ENCODE measurements at regions not wholly inside any gene's neighbourhood (a gene's known extent, or its start where the extent isn't known, plus 50 kb on each side); places are given as distances from the start of the nearest gene placed in this dataset.

DNA sequence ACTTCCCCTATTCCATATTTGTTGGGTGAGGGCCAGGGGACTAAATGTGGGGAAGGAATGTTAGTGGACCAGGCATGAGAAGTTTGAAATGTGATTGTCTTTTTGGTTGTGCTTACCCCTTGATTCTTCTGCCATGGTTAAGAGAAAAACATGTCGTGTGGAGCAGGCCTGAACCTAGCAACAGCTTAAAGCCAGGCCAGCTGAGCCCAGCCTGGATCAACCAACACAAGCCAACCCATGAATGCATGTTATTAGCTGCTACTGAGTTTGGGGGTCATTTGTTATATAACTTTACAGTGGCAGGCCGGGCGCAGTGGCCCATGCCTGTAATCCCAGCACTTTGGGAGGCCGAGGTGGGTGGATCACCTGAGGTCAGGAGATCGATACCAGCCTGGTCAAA is 52.4 kb upstream of the TRIO start:
- no peaks in the 10 kb centered on the region for H3K4me1 ChIP-seq (ENCODE audit: insufficient read depth, low read length, severe bottlenecking)
- 0 out of 2 replicates have a peak, but pooled peaks cover 3% of the 10 kb centered on the region for H3K27me3 ChIP-seq (ENCODE audit: insufficient read depth, low read length)
- no peaks in the 10 kb centered on the region for H3K36me3 ChIP-seq (ENCODE audit: insufficient read depth, low read length)
- H3F3A ChIP-seq (ENCODE audit: insufficient read depth, low read length), result no peaks in the 10 kb centered on the region
- no peaks in the 10 kb centered on the region for H3K9me2 ChIP-seq (ENCODE audit: low read depth, low read length)
- H3K9me3 ChIP-seq (ENCODE audit: low read length), result no peaks in the 10 kb centered on the region
- H4K20me1 ChIP-seq (ENCODE audit: insufficient read depth, low read length), result no peaks in the 10 kb centered on the region
- H3K4me2 ChIP-seq (ENCODE audit: low read length), result no peak overlapping the region
- no peak for TF ChIP-seq EZH2 (IDR thresholded peaks at IDR 0.05; ENCODE audit: borderline replicate concordance, low read length)
- TF ChIP-seq, protein P1, sequence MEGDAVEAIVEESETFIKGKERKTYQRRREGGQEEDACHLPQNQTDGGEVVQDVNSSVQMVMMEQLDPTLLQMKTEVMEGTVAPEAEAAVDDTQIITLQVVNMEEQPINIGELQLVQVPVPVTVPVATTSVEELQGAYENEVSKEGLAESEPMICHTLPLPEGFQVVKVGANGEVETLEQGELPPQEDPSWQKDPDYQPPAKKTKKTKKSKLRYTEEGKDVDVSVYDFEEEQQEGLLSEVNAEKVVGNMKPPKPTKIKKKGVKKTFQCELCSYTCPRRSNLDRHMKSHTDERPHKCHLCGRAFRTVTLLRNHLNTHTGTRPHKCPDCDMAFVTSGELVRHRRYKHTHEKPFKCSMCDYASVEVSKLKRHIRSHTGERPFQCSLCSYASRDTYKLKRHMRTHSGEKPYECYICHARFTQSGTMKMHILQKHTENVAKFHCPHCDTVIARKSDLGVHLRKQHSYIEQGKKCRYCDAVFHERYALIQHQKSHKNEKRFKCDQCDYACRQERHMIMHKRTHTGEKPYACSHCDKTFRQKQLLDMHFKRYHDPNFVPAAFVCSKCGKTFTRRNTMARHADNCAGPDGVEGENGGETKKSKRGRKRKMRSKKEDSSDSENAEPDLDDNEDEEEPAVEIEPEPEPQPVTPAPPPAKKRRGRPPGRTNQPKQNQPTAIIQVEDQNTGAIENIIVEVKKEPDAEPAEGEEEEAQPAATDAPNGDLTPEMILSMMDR (IDR thresholded peaks at IDR 0.05; ENCODE audit: low read length), result no peak
- no peak overlapping the region for H2AFZ ChIP-seq (ENCODE audit: low read length)
- no peaks in the 10 kb centered on the region for H3K79me2 ChIP-seq (ENCODE audit: insufficient read depth, low read length)
- H3K4me3 ChIP-seq (ENCODE audit: low read depth, low read length, poor library complexity, severe bottlenecking), result no peak overlapping the region
- no peak overlapping the region for H3K9ac ChIP-seq (ENCODE audit: low read length)
- no peak overlapping the region for H3K27ac ChIP-seq (ENCODE audit: low read depth, low read length, poor library complexity, severe bottlenecking)

DNA sequence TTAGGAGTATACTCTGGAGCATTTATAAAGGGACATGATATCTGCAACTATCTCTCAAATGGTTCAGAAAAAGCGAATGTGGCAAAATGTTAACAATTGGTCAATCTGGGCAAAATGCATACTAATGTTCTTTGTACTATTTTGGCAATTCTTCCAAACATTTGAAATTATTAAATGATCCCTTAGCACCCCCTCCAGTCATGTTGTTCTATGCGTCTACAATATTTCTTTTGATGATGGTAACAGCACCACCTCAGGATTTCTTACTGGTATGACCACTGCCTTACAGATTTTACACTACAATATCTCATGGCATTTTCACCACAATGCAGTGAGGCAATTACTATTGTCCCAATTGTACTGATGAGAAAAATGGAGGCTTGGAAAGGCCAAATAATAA is 52.9 kb upstream of the TRIO start:
- no peaks in the 10 kb centered on the region for H3K9me3 ChIP-seq (ENCODE audit: low read length)
- H3K27ac ChIP-seq (ENCODE audit: low read depth, low read length, poor library complexity, severe bottlenecking), result no peak overlapping the region
- H3K36me3 ChIP-seq (ENCODE audit: insufficient read depth, low read length), result no peaks in the 10 kb centered on the region
- no peak for TF ChIP-seq EZH2 (IDR thresholded peaks at IDR 0.05; ENCODE audit: borderline replicate concordance, low read length)
- TF ChIP-seq, protein P1 (IDR thresholded peaks at IDR 0.05; ENCODE audit: low read length), result no peak
- H4K20me1 ChIP-seq (ENCODE audit: insufficient read depth, low read length), result no peaks in the 10 kb centered on the region
- no peak overlapping the region for H3K4me3 ChIP-seq (ENCODE audit: low read depth, low read length, poor library complexity, severe bottlenecking)
- no peak overlapping the region for H2AFZ ChIP-seq (ENCODE audit: low read length)
- H3K9ac ChIP-seq (ENCODE audit: low read length), result no peak overlapping the region
- no peaks in the 10 kb centered on the region for H3K9me2 ChIP-seq (ENCODE audit: low read depth, low read length)
- no peaks in the 10 kb centered on the region for H3K4me1 ChIP-seq (ENCODE audit: insufficient read depth, low read length, severe bottlenecking)
- H3K79me2 ChIP-seq (ENCODE audit: insufficient read depth, low read length), result no peaks in the 10 kb centered on the region
- no peak overlapping the region for H3K4me2 ChIP-seq (ENCODE audit: low read length)
- 0 out of 2 replicates have a peak, but pooled peaks cover 3% of the 10 kb centered on the region for H3K27me3 ChIP-seq (ENCODE audit: insufficient read depth, low read length)
- no peaks in the 10 kb centered on the region for H3F3A ChIP-seq (ENCODE audit: insufficient read depth, low read length)

DNA sequence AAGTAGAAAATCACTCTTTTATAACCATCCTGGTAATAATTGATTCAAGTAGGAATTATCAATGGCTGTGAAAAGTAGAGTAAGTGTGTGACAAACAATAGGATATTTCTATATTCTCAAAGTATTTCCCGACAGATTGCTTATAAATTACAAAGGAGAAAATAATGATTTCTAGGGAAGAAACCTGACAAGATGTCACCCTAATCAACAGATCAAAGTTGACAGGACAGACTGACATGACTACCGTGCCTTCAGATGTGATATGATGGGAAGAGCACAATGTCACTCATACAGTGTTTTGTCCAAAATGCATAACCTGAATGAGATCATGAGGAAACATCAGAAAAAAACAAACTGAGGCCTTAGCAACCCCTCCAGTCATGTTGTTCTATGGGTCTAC is 53.9 kb upstream of the TRIO start:
- no peaks in the 10 kb centered on the region for H3K9me2 ChIP-seq (ENCODE audit: low read depth, low read length)
- H3K36me3 ChIP-seq (ENCODE audit: insufficient read depth, low read length), result no peaks in the 10 kb centered on the region
- H3F3A ChIP-seq (ENCODE audit: insufficient read depth, low read length), result no peaks in the 10 kb centered on the region
- H3K27ac ChIP-seq (ENCODE audit: low read depth, low read length, poor library complexity, severe bottlenecking), result no peak overlapping the region
- no peaks in the 10 kb centered on the region for H3K27me3 ChIP-seq (ENCODE audit: insufficient read depth, low read length)
- H3K79me2 ChIP-seq (ENCODE audit: insufficient read depth, low read length), result no peaks in the 10 kb centered on the region
- no peak overlapping the region for H3K9ac ChIP-seq (ENCODE audit: low read length)
- H4K20me1 ChIP-seq (ENCODE audit: insufficient read depth, low read length), result no peaks in the 10 kb centered on the region
- TF ChIP-seq EZH2 (IDR thresholded peaks at IDR 0.05; ENCODE audit: borderline replicate concordance, low read length), result no peak
- TF ChIP-seq, protein P1 (IDR thresholded peaks at IDR 0.05; ENCODE audit: low read length), result no peak
- no peaks in the 10 kb centered on the region for H3K9me3 ChIP-seq (ENCODE audit: low read length)
- no peak overlapping the region for H3K4me3 ChIP-seq (ENCODE audit: low read depth, low read length, poor library complexity, severe bottlenecking)
- H3K4me1 ChIP-seq (ENCODE audit: insufficient read depth, low read length, severe bottlenecking), result no peaks in the 10 kb centered on the region
- H3K4me2 ChIP-seq (ENCODE audit: low read length), result no peak overlapping the region
- no peak overlapping the region for H2AFZ ChIP-seq (ENCODE audit: low read length)
